ENCODE measurements at regions not wholly inside any gene's neighbourhood (a gene's known extent, or its start where the extent isn't known, plus 50 kb on each side); places are given as distances from the start of the nearest gene placed in this dataset.

GRCh38 chr20:22700367-22700766 lies 116.0 kb upstream of the FOXA2 start:
- TF ChIP-seq CTCF (IDR thresholded peaks at IDR 0.05 in 8 of 11, conservative IDR thresholded peaks at IDR 0.05 in 3 of 11) (no peak), POLR2AphosphoS5 (IDR thresholded peaks at IDR 0.05) (no peak)
